ENCODE measurements at regions not wholly inside any gene's neighbourhood (a gene's known extent, or its start where the extent isn't known, plus 50 kb on each side); places are given as distances from the start of the nearest gene placed in this dataset.

- Histone ChIP-seq H3K27me3 (ENCODE audit: control insufficient read depth, insufficient read depth, low read length) (no peaks in the 10 kb centered on the region), H3K4me1 (ENCODE audit: control insufficient read depth, insufficient read depth, low read length) (no peaks in the 10 kb centered on the region), H3K9me3 (replicated peaks; ENCODE audit: control insufficient read depth, low read depth, low read length) (peaks cover 5% of the 10 kb centered on the region), H3K36me3 (ENCODE audit: control insufficient read depth, insufficient read depth, low read length) (no peaks in the 10 kb centered on the region), H3K4me3 (ENCODE audit: low read length) (no peak overlapping the region), H3K27ac (ENCODE audit: low read length) (no peak overlapping the region)
- WGBS (ENCODE audit: insufficient coverage) = 90% methylated on average over 2 of the region's 8 CpGs
- no peak for DNase-seq
These were observed 161.0 kb downstream of the SEC14L1 start for GRCh38 chr17:77301694-77302266.

- no peaks in the 10 kb centered on the region for H3K27me3 ChIP-seq (ENCODE audit: control insufficient read depth, insufficient read depth, low read length)
- H3K4me3 ChIP-seq (ENCODE audit: low read length) = no peak overlapping the region
- H3K36me3 ChIP-seq (ENCODE audit: control insufficient read depth, insufficient read depth, low read length) = no peaks in the 10 kb centered on the region
- peaks cover 5% of the 10 kb centered on the region for H3K9me3 ChIP-seq (replicated peaks; ENCODE audit: control insufficient read depth, low read depth, low read length)
- 97% methylated on average over 6 of the region's 8 CpGs for WGBS (ENCODE audit: insufficient coverage)
- no peaks in the 10 kb centered on the region for H3K4me1 ChIP-seq (ENCODE audit: control insufficient read depth, insufficient read depth, low read length)
- DNase-seq = no peak
- H3K27ac ChIP-seq (ENCODE audit: low read length) = no peak overlapping the region
These were observed 161.9 kb downstream of the SEC14L1 start for GRCh38 chr17:77302682-77303081.

DNA sequence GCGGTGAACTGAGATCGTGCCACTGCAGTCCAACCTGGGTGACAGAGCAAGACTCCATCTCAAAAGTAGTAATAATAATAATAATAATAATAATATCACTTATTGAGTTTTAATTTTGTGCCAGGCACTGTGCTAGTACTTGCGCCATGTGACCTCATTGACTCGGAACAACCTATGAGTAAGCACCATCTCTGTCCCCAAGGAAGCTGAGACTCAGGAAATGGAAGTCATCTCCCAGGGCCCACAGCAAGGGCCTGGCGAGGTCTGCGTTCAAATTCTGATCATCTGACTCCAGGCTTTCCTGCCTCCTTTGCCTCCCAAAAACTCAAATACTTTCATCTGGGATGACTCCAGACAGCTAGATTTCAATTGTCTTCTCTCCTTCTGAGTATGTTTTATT lies 162.9 kb downstream of the SEC14L1 start:
- Histone ChIP-seq H3K4me1 (ENCODE audit: control insufficient read depth, insufficient read depth, low read length) (peaks cover 2% of the 10 kb centered on the region), H3K27ac (ENCODE audit: low read length) (no peak overlapping the region), H3K4me3 (ENCODE audit: low read length) (no peak overlapping the region), H3K36me3 (ENCODE audit: control insufficient read depth, insufficient read depth, low read length) (no peaks in the 10 kb centered on the region), H3K27me3 (ENCODE audit: control insufficient read depth, insufficient read depth, low read length) (no peaks in the 10 kb centered on the region), H3K9me3 (replicated peaks; ENCODE audit: control insufficient read depth, low read depth, low read length) (peaks cover 5% of the 10 kb centered on the region)
- WGBS (ENCODE audit: insufficient coverage) = 76% methylated on average over 3 of the region's 6 CpGs
- no peak for DNase-seq

DNA sequence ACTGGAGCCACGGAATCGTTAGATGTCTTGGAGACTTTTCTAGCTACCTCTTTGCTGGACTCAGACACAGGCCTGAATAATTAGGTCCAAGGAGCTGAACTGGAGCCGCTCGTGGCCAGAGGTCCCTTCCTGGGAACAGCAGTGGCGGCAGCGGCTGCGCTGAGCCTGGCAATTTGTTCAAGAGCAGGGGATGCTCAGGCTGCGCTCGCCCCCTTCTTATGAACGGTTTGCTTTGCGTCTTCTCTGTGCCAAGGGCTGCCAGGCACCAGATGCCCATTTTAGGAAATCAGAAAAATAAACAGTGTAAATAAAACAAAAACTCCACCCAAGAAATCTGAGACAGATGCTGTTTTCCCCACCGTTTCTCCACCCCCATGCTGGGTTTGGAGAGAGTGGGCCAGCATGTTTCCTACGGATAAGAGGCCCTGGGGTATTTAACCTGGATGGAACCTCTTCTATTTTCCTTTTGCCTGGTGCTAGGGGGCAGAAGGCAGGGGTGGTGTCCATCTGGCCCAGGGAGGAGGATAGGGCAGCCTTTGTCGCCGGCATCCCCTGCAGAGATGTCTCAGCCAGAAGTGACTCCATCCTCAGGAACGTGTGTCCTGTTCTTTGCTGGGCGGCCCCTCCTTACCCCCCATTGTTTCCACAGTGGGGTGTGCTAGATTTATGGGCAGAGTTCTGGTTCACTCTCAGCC lies 163.4 kb downstream of the SEC14L1 start:
- Histone ChIP-seq H3K4me3 (ENCODE audit: low read length) (no peak overlapping the region), H3K36me3 (ENCODE audit: control insufficient read depth, insufficient read depth, low read length) (no peaks in the 10 kb centered on the region), H3K4me1 (ENCODE audit: control insufficient read depth, insufficient read depth, low read length) (peaks cover 8% of the 10 kb centered on the region), H3K9me3 (replicated peaks; ENCODE audit: control insufficient read depth, low read depth, low read length) (no peaks in the 10 kb centered on the region), H3K27me3 (ENCODE audit: control insufficient read depth, insufficient read depth, low read length) (no peaks in the 10 kb centered on the region), H3K27ac (ENCODE audit: low read length) (no peak overlapping the region)
- no peak for DNase-seq
- 59% methylated on average over 10 of the region's 17 CpGs for WGBS (ENCODE audit: insufficient coverage)

GRCh38 chr17:77304746-77305473 lies 164.1 kb downstream of the SEC14L1 start:
- Histone ChIP-seq H3K4me3 (ENCODE audit: low read length) (no peak overlapping the region), H3K36me3 (ENCODE audit: control insufficient read depth, insufficient read depth, low read length) (no peaks in the 10 kb centered on the region), H3K27me3 (ENCODE audit: control insufficient read depth, insufficient read depth, low read length) (no peaks in the 10 kb centered on the region), H3K4me1 (ENCODE audit: control insufficient read depth, insufficient read depth, low read length) (peaks cover 14% of the 10 kb centered on the region), H3K9me3 (replicated peaks; ENCODE audit: control insufficient read depth, low read depth, low read length) (no peaks in the 10 kb centered on the region), H3K27ac (ENCODE audit: low read length) (no peak overlapping the region)
- DNase-seq = no peak
- 64% methylated on average over 16 of the region's 21 CpGs for WGBS (ENCODE audit: insufficient coverage)

- no peaks in the 10 kb centered on the region for H3K9me3 ChIP-seq (replicated peaks; ENCODE audit: control insufficient read depth, low read depth, low read length)
- H3K4me1 ChIP-seq (ENCODE audit: control insufficient read depth, insufficient read depth, low read length) = peaks cover 14% of the 10 kb centered on the region
- WGBS (ENCODE audit: insufficient coverage) = 91% methylated on average over 8 of the region's 13 CpGs
- H3K27me3 ChIP-seq (ENCODE audit: control insufficient read depth, insufficient read depth, low read length) = no peaks in the 10 kb centered on the region
- no peaks in the 10 kb centered on the region for H3K36me3 ChIP-seq (ENCODE audit: control insufficient read depth, insufficient read depth, low read length)
- no peak overlapping the region for H3K27ac ChIP-seq (ENCODE audit: low read length)
- H3K4me3 ChIP-seq (ENCODE audit: low read length) = no peak overlapping the region
- no peak for DNase-seq
These were observed 165.4 kb downstream of the SEC14L1 start for GRCh38 chr17:77306048-77306789.

- Histone ChIP-seq H3K4me1 (ENCODE audit: control insufficient read depth, insufficient read depth, low read length) (peaks cover 14% of the 10 kb centered on the region), H3K27ac (ENCODE audit: low read length) (no peak overlapping the region), H3K36me3 (ENCODE audit: control insufficient read depth, insufficient read depth, low read length) (no peaks in the 10 kb centered on the region), H3K4me3 (ENCODE audit: low read length) (no peak overlapping the region), H3K27me3 (ENCODE audit: control insufficient read depth, insufficient read depth, low read length) (no peaks in the 10 kb centered on the region), H3K9me3 (replicated peaks; ENCODE audit: control insufficient read depth, low read depth, low read length) (no peaks in the 10 kb centered on the region)
- 79% methylated on average over 9 of the region's 18 CpGs for WGBS (ENCODE audit: insufficient coverage)
- no peak for DNase-seq
These were observed 166.2 kb downstream of the SEC14L1 start for GRCh38 chr17:77306790-77307478.

DNA sequence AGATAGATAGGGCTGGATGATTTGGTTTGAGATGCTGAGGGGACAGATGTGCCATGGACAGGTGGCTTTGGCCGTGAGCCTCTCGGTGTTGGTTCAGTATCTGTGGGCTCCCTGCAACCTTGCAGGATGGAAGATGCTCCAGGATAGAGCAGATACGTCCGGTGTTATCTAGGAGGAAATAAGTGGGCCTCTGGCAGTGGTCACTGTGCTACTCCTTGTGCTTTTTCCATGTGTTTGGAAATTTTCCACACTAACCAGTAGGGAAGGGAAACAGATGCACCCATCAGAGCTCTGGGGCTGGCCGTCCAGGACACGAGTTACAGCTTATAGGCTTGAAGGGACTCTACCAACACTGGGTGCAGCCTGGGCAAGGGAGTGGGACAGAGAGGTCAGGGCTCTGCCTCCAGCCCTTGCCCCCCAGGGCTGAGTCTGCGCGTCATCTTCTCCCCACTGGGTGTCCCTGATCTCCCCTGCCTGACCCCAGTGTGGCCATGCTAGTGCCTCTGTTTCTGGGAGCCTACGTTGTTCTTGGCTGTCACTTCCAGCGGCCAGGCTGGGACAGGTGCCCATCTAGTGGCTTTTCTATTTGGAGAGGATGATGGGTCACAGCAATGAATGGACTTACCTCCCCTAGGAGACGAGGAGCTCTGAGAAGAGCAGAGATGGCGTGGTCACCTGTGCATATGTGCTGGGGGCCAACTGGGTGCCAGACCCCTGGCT lies 166.9 kb downstream of the SEC14L1 start:
- Histone ChIP-seq H3K4me1 (ENCODE audit: control insufficient read depth, insufficient read depth, low read length) (peaks cover 19% of the 10 kb centered on the region), H3K27ac (ENCODE audit: low read length) (no peak overlapping the region), H3K4me3 (ENCODE audit: low read length) (no peak overlapping the region), H3K36me3 (ENCODE audit: control insufficient read depth, insufficient read depth, low read length) (no peaks in the 10 kb centered on the region), H3K27me3 (ENCODE audit: control insufficient read depth, insufficient read depth, low read length) (no peaks in the 10 kb centered on the region), H3K9me3 (replicated peaks; ENCODE audit: control insufficient read depth, low read depth, low read length) (no peaks in the 10 kb centered on the region)
- 89% methylated on average over 9 of the region's 12 CpGs for WGBS (ENCODE audit: insufficient coverage)
- DNase-seq = no peak

DNA sequence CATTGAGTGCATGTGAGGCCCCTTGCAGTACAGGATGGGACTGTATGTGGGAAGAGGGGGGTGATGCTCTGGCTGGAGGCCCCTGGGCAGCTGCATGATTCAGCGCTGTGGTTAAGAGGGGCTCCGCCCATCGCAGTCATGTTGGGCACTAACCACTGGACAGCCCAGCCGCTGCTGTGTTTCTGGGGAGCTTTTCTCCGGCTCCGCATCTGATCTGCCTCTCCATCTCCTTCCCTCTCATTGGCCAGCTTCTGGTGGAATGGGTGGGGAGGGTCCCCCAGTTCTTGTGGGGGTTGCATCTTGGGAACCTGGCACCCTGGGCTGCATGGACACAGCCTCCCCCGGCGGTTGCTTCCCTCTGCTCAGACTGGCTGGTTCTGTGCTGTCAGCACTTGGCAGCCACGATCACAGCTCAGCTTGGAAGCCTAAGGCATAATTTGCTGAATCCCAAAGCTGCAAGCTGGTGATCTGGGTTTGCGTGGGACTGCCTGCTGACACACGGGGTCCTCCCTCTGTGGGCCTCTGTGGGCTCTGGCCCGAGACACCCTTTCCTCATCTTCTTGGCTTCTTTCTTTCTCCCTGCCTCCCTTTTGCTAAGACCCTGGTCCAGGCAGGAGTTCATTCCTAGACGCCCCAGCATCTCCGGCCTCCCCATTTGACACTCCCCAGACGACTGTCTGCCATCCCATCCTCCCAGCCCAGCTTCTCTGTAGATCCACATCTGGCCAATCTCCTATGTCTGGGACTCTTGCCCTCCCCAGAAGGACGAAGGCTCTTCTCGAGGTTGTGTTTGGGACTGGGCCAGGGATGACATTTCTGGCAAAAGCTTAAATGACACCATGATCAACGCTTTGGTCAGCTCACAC lies 168.3 kb downstream of the SEC14L1 start:
- peak overlapping the region; percentile 25 for H3K27ac ChIP-seq (ENCODE audit: low read length)
- H3K4me1 ChIP-seq (ENCODE audit: control insufficient read depth, insufficient read depth, low read length) = peaks cover 32% of the 10 kb centered on the region
- peak; percentile 80 for DNase-seq
- no peaks in the 10 kb centered on the region for H3K27me3 ChIP-seq (ENCODE audit: control insufficient read depth, insufficient read depth, low read length)
- H3K36me3 ChIP-seq (ENCODE audit: control insufficient read depth, insufficient read depth, low read length) = no peaks in the 10 kb centered on the region
- no peak overlapping the region for H3K4me3 ChIP-seq (ENCODE audit: low read length)
- WGBS (ENCODE audit: insufficient coverage) = 21% methylated on average over 8 of the region's 18 CpGs
- no peaks in the 10 kb centered on the region for H3K9me3 ChIP-seq (replicated peaks; ENCODE audit: control insufficient read depth, low read depth, low read length)

Data from muscle of leg (tissue), 3 donors.